ENCODE measurements at regions not wholly inside any gene's neighbourhood (a gene's known extent, or its start where the extent isn't known, plus 50 kb on each side); places are given as distances from the start of the nearest gene placed in this dataset.
"Not testable (repeated sequence)": the region's sequence is repeated elsewhere in the genome, so short reads cannot be mapped to it uniquely, and the experiment has no call there.

DNA sequence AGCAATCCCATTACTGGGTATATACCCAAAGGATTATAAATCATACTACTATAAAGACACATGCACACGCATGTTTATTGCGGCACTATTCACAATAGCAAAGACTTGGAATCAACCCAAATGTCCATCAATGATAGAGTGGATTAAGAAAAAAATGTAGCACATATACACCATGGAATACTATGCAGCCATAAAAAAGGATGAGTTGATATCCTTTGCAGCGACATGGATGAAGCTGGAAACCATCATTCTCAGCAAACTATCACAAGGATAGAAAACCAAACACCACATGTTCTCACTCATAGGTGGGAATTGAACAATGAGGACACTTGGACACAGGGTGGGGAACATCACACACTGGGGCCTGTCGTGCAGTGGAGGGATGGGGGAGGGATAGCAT is 83.7 kb upstream of the FAM174B start:
- H3K27me3 ChIP-seq (ENCODE audit: control insufficient read depth, insufficient read depth, low read length); H2AK9ac ChIP-seq (replicated peaks; ENCODE audit: low read depth, low read length, poor library complexity); H4K20me1 ChIP-seq (ENCODE audit: insufficient read depth, low read length); H3K4me2 ChIP-seq (ENCODE audit: low read depth, low read length); H3K27ac ChIP-seq (ENCODE audit: insufficient read depth, low read length); DNase-seq; H3K9me1 ChIP-seq (ENCODE audit: insufficient read depth, low read length); H3K4me1 ChIP-seq (ENCODE audit: control insufficient read depth, insufficient read depth, low read length); H4K5ac ChIP-seq (ENCODE audit: low read depth, low read length); H3K9ac ChIP-seq (ENCODE audit: low read depth, low read length); BruUV-seq (replicated peaks); H2BK5ac ChIP-seq (ENCODE audit: low read depth, low read length, poor library complexity, severe bottlenecking); H2BK20ac ChIP-seq (ENCODE audit: low read depth, low read length); H3K36me3 ChIP-seq (ENCODE audit: control insufficient read depth, insufficient read depth, low read length); H3K79me1 ChIP-seq (ENCODE audit: low read depth in 1 of 2, low read length in 2 of 2); CTCF ChIA-PET; H2AFZ ChIP-seq (replicated peaks; ENCODE audit: low read length, poor library complexity); H3K4ac ChIP-seq (ENCODE audit: low read depth, low read length); ATAC-seq (ENCODE audit: low read depth); POLR2A ChIA-PET (ENCODE audit: unreplicated experiment); in situ Hi-C loops (cut with MboI; ENCODE audit: low sequenced_read_pairs); H2BK15ac ChIP-seq (ENCODE audit: low read depth, low read length); H3K18ac ChIP-seq (ENCODE audit: low read depth, low read length); H4K91ac ChIP-seq (ENCODE audit: insufficient read depth, low read depth, low read length); H3K56ac ChIP-seq (ENCODE audit: extremely low read depth, insufficient read depth, low read length); dilution Hi-C loops (cut with HindIII; ENCODE audit: low sequenced_read_pairs, unreplicated experiment); H3K4me3 ChIP-seq (ENCODE audit: insufficient read depth, low read depth, low read length); H3K14ac ChIP-seq (replicated peaks; ENCODE audit: low read depth, low read length); H4K8ac ChIP-seq (ENCODE audit: low read depth in 2 of 2, low read length in 2 of 2); H2BK120ac ChIP-seq (ENCODE audit: low read depth, low read length); H3K9me3 ChIP-seq (ENCODE audit: control insufficient read depth, insufficient read depth, low read length); H2AK5ac ChIP-seq (ENCODE audit: low read depth, low read length); H3K23ac ChIP-seq (ENCODE audit: low read depth, low read length): not testable (repeated sequence)
- intact Hi-C loops (cut with micrococcal nuclease) = loop anchor here (10.0 kb wide), 1 partner anchor 176 kb away; no protein-coding TSS in a partner anchor
- WGBS, 2 experiments (ENCODE audit: extremely low coverage in 2 of 2, insufficient read length in 1 of 2) = no CpG with 5 or more reads among the region's 4 CpGs
